GM12878 (cell line): ENCODE measurements at regions not wholly inside any gene's neighbourhood (a gene's known extent, or its start where the extent isn't known, plus 50 kb on each side); places are given as distances from the start of the nearest gene placed in this dataset.

Source experiments
- BHLHE40 ChIP-seq, 2 experiments: fragments of 450-650 bp in 1 of 2; IDR thresholded peaks; 2 replicates each; pipeline ENCODE4 v1.6.1; 2011 to 2017; ENCODE audit warnings: low read depth in 2 of 2, borderline replicate concordance in 1 of 2, improper control_type of control experiment in 1 of 2, low read length in 1 of 2, mild to moderate bottlenecking in 1 of 2
- CTCF ChIP-seq, 3 experiments: IDR thresholded peaks in 2 of 3; conservative IDR thresholded peaks in 1 of 3; 2 replicates each; pipeline ENCODE4 v1.5.1; 2011; ENCODE audit warnings: low read depth in 3 of 3, low read length in 3 of 3, mild to moderate bottlenecking in 3 of 3, control low read depth in 2 of 3, moderate library complexity in 2 of 3, inconsistent platforms in 1 of 3, mixed read lengths in 1 of 3; ENCODE audit not compliant: control insufficient read depth in 2 of 3, insufficient read depth in 1 of 3; ENCODE audit errors: extremely low read depth in 1 of 3
- FOXM1 ChIP-seq: IDR thresholded peaks from 2 replicates; pipeline ENCODE4 v1.6.1; 2012; ENCODE audit warnings: low read depth, mild to moderate bottlenecking, inconsistent platforms, low read length, moderate library complexity
- GABPA ChIP-seq: IDR thresholded peaks from 2 replicates; pipeline ENCODE4 v1.6.1; 2014; ENCODE audit warnings: antibody characterized with exemption, low read depth, mild to moderate bottlenecking, inconsistent platforms
- MLLT1 ChIP-seq: fragments of 450-650 bp; IDR thresholded peaks from 2 replicates; pipeline ENCODE4 v1.6.1; 2016; ENCODE audit warnings: mild to moderate bottlenecking
- MXI1 ChIP-seq: fragments of 150-350 bp; IDR thresholded peaks from 2 replicates; pipeline ENCODE4 v1.6.1; 2011; ENCODE audit warnings: low read depth, mild to moderate bottlenecking, inconsistent platforms, low read length, improper control_type of control experiment
- NBN ChIP-seq: fragments of 450-650 bp; IDR thresholded peaks from 2 replicates; pipeline ENCODE4 v1.6.1; 2016
- NR2F1 ChIP-seq: fragments of 450-650 bp; conservative IDR thresholded peaks from 2 replicates; pipeline ENCODE4 v1.6.1; 2017; ENCODE audit warnings: mild to moderate bottlenecking
- PKNOX1 ChIP-seq: fragments of 450-650 bp; IDR thresholded peaks from 2 replicates; pipeline ENCODE4 v1.6.1; 2016; ENCODE audit warnings: mild to moderate bottlenecking
- POLR2AphosphoS5 ChIP-seq: IDR thresholded peaks from 2 replicates; pipeline ENCODE4 v1.6.1; 2011; ENCODE audit warnings: mild to moderate bottlenecking, low read length, inconsistent platforms
- RUNX3 ChIP-seq: IDR thresholded peaks from 2 replicates; pipeline ENCODE4 v1.6.1; 2012; ENCODE audit warnings: low read length, inconsistent platforms
- YBX1 ChIP-seq: fragments of 450-650 bp; IDR thresholded peaks from 2 replicates; pipeline ENCODE4 v1.6.1; 2016; ENCODE audit warnings: antibody characterized with exemption

- TF ChIP-seq NBN, result no peak
- TF ChIP-seq FOXM1, result peak; percentile 61; the same call in 1 of the 2 replicates
- 0 out of 2 replicates have a peak, but pooled peaks have one; percentile 11 for TF ChIP-seq MLLT1
- TF ChIP-seq BHLHE40 (IDR thresholded peaks at IDR 0.05; ENCODE audit: borderline replicate concordance in 1 of 2, low read depth in 2 of 2, low read length in 1 of 2), result peak; percentile 35 to 37; a peak in 2 of 4 replicates
- peak; percentile 85 for TF ChIP-seq RUNX3
- no peak for TF ChIP-seq MXI1
- TF ChIP-seq GABPA, result 0 out of 2 replicates have a peak, but pooled peaks have one; percentile 6
- 0 out of 2 replicates have a peak, but pooled peaks have one; percentile 10 for TF ChIP-seq NR2F1
- no peak for TF ChIP-seq YBX1
- no peak for TF ChIP-seq PKNOX1
- TF ChIP-seq CTCF (IDR thresholded peaks at IDR 0.05 in 2 of 3, conservative IDR thresholded peaks at IDR 0.05 in 1 of 3; ENCODE audit: control insufficient read depth in 2 of 3, extremely low read depth in 1 of 3, insufficient read depth in 1 of 3, low read depth in 3 of 3, low read length in 3 of 3), result peak in 2 of 3 experiments; percentile 17 to 20; a peak in 3 of 6 replicates
- TF ChIP-seq POLR2AphosphoS5, result no peak
- TF ChIP-seq, all 136 proteins: peak for 21
Measured at GRCh38 chr2:171260471-171261424, 100.1 kb upstream of the TLK1 start (continued).
